ENCODE measurements at regions not wholly inside any gene's neighbourhood (a gene's known extent, or its start where the extent isn't known, plus 50 kb on each side); places are given as distances from the start of the nearest gene placed in this dataset.
A peak's percentile ranks its signal among the peaks of the same experiment; 100 is the strongest.
"Not testable (repeated sequence)": the region's sequence is repeated elsewhere in the genome, so short reads cannot be mapped to it uniquely, and the experiment has no call there.

GRCh38 chr1:241432241-241432640, 75.2 kb upstream of the RGS7 start:
- H3K27me3 ChIP-seq (ENCODE audit: low read depth) = peaks cover 17% of the 10 kb centered on the region
- DNase-seq = no peak
- no peak overlapping the region for H3K4me3 ChIP-seq
- H3K4me1 ChIP-seq = no peaks in the 10 kb centered on the region
- H3K27ac ChIP-seq (replicated peaks) = no peak overlapping the region
- H3K9me3 ChIP-seq (replicated peaks) = no peaks in the 10 kb centered on the region
- H3K36me3 ChIP-seq = no peaks in the 10 kb centered on the region
- TF ChIP-seq CTCF (IDR thresholded peaks at IDR 0.05; ENCODE audit: borderline replicate concordance) = no peak
- intact Hi-C loops (cut with micrococcal nuclease) = no loop called here

GRCh38 chr1:241425091-241425490, 68.1 kb upstream of the RGS7 start:
- intact Hi-C loops (cut with micrococcal nuclease); H3K36me3 ChIP-seq; DNase-seq; H3K27ac ChIP-seq (replicated peaks); H3K4me3 ChIP-seq; H3K9me3 ChIP-seq (replicated peaks): not testable (repeated sequence)
- H3K27me3 ChIP-seq (ENCODE audit: low read depth) = peaks cover 60% of the 10 kb centered on the region
- H3K4me1 ChIP-seq = peaks cover 10% of the 10 kb centered on the region

GRCh38 chr1:241424480-241424971, 67.5 kb upstream of the RGS7 start:
- no peaks in the 10 kb centered on the region for H3K9me3 ChIP-seq (replicated peaks)
- H3K4me1 ChIP-seq = peaks cover 10% of the 10 kb centered on the region
- peak overlapping the region; percentile 59 for H3K4me3 ChIP-seq
- no peak for DNase-seq
- no peak overlapping the region for H3K27ac ChIP-seq (replicated peaks)
- H3K27me3 ChIP-seq (ENCODE audit: low read depth) = peaks cover 60% of the 10 kb centered on the region
- intact Hi-C loops (cut with micrococcal nuclease) = no loop called here
- H3K36me3 ChIP-seq = no peaks in the 10 kb centered on the region
- TF ChIP-seq CTCF (IDR thresholded peaks at IDR 0.05; ENCODE audit: borderline replicate concordance) = no peak

- DNase-seq = no peak
- Histone ChIP-seq H3K4me3 (peak overlapping the region; percentile 59), H3K9me3 (replicated peaks) (no peaks in the 10 kb centered on the region), H3K4me1 (peaks cover 10% of the 10 kb centered on the region), H3K36me3 (no peaks in the 10 kb centered on the region), H3K27ac (replicated peaks) (no peak overlapping the region), H3K27me3 (ENCODE audit: low read depth) (peaks cover 60% of the 10 kb centered on the region)
- intact Hi-C loops (cut with micrococcal nuclease) = no loop called here
- TF ChIP-seq CTCF (IDR thresholded peaks at IDR 0.05; ENCODE audit: borderline replicate concordance) = no peak
Measured at GRCh38 chr1:241423541-241424479, 66.8 kb upstream of the RGS7 start.

- no peak overlapping the region for H3K27ac ChIP-seq (replicated peaks)
- H3K9me3 ChIP-seq (replicated peaks) = no peaks in the 10 kb centered on the region
- intact Hi-C loops (cut with micrococcal nuclease) = no loop called here
- no peak overlapping the region for H3K4me3 ChIP-seq
- H3K27me3 ChIP-seq (ENCODE audit: low read depth) = peaks cover 60% of the 10 kb centered on the region
- no peak for TF ChIP-seq CTCF (IDR thresholded peaks at IDR 0.05; ENCODE audit: borderline replicate concordance)
- H3K4me1 ChIP-seq = peaks cover 10% of the 10 kb centered on the region
- no peaks in the 10 kb centered on the region for H3K36me3 ChIP-seq
- no peak for DNase-seq
Measured at GRCh38 chr1:241422470-241422869, 65.5 kb upstream of the RGS7 start.

- Histone ChIP-seq H3K9me3 (replicated peaks) (no peaks in the 10 kb centered on the region), H3K36me3 (no peaks in the 10 kb centered on the region), H3K4me1 (peaks cover 10% of the 10 kb centered on the region), H3K4me3 (no peak overlapping the region), H3K27ac (replicated peaks) (no peak overlapping the region), H3K27me3 (ENCODE audit: low read depth) (peaks cover 41% of the 10 kb centered on the region)
- DNase-seq = no peak
- no peak for TF ChIP-seq CTCF (IDR thresholded peaks at IDR 0.05; ENCODE audit: borderline replicate concordance)
- intact Hi-C loops (cut with micrococcal nuclease) = no loop called here
Measured at GRCh38 chr1:241419986-241420385, 63.0 kb upstream of the RGS7 start.
